Body of pancreas (tissue), 4 donors: ENCODE measurements at regions not wholly inside any gene's neighbourhood (a gene's known extent, or its start where the extent isn't known, plus 50 kb on each side); places are given as distances from the start of the nearest gene placed in this dataset.

Source experiments
- ATAC-seq: fragments of 150-250 bp; one replicate; pipeline ENCODE4 v1.9.1; 2016
- DNase-seq, 4 donors: peaks; one replicate each; pipeline ENCODE4 v3.0.0-alpha.2; 2019
- H3K27ac ChIP-seq, 4 donors: fragments of 200-600 bp; sonication (generic); 1 replicate in 3 of 4; 2 replicates in 1 of 4; pipeline versions ENCODE4 v1.5.1 to v1.6.1; 2016 to 2019; ENCODE audit warnings: mild to moderate bottlenecking in 1 of 4, mixed read lengths in 1 of 4, moderate library complexity in 1 of 4
- H3K27me3 ChIP-seq, 2 donors: fragments of 200-600 bp; sonication (generic); one replicate each; pipeline ENCODE4 v1.6.0; 2016; ENCODE audit warnings: mild to moderate bottlenecking in 1 of 2
- H3K36me3 ChIP-seq, 2 donors: fragments of 200-600 bp; sonication (generic); replicated peaks in 1 of 2; 2 replicates each; pipeline ENCODE4 v1.5.1; 2016; ENCODE audit warnings: low read depth in 2 of 2; ENCODE audit not compliant: insufficient read depth in 1 of 2
- H3K4me1 ChIP-seq: fragments of 200-600 bp; sonication (generic); one replicate; pipeline ENCODE4 v1.6.0; 2016
- H3K4me3 ChIP-seq, 2 donors: fragments of 200-600 bp; sonication (generic); 1 replicate in 1 of 2; 2 replicates in 1 of 2; pipeline ENCODE4 v1.5.1; 2016 to 2019
- H3K9me3 ChIP-seq, 3 donors: fragments of 200-600 bp; sonication (generic); 1 replicate in 2 of 3; 2 replicates in 1 of 3; pipeline ENCODE4 v1.5.1; 2016
- POLR2A ChIP-seq, 3 donors: fragments of 450-650 bp; IDR thresholded peaks; one replicate each; pipeline ENCODE4 v1.6.1; 2016; ENCODE audit warnings: antibody characterized with exemption in 3 of 3, mild to moderate bottlenecking in 2 of 3
- WGBS, 2 donors: methylation state at CpG; one replicate each; pipeline ENCODE4 v1.1.5; 2017; 5-methylcytosine and 5-hydroxymethylcytosine counted together
- intact Hi-C: fragments of 100-400 bp; cut with DNase I; formaldehyde crosslinking; loops from one replicate; pipeline ENCODE4 v1.15.1; 2023
- TF ChIP-seq, protein P1 (sequence below), 7 experiments: fragments of 450-650 bp in 4 of 7; fragments of 200-600 bp in 3 of 7; sonication (generic) in 3 of 7; IDR thresholded peaks; one replicate each; pipeline ENCODE4 v1.5.1; 2016 to 2019; ENCODE audit warnings: antibody characterized with exemption in 7 of 7

- intact Hi-C loops, result no loop called here
- WGBS, 2 donors, result 24 to 28% methylated on average over 6 of the region's 6 CpGs
- Histone ChIP-seq H3K4me3 (no peak overlapping the region), H3K27ac (no peak overlapping the region), H3K36me3 (no peaks in the 10 kb centered on the region), H3K4me1 (no peaks in the 10 kb centered on the region), H3K27me3 (no peaks in the 10 kb centered on the region), H3K9me3 (no peaks in the 10 kb centered on the region)
- DNase-seq, result peak in 2 of 4 donors; percentile 6 to 16
- peak; percentile 79 for ATAC-seq
- no peak for TF ChIP-seq POLR2A (IDR thresholded peaks at IDR 0.05)
- TF ChIP-seq, protein P1, sequence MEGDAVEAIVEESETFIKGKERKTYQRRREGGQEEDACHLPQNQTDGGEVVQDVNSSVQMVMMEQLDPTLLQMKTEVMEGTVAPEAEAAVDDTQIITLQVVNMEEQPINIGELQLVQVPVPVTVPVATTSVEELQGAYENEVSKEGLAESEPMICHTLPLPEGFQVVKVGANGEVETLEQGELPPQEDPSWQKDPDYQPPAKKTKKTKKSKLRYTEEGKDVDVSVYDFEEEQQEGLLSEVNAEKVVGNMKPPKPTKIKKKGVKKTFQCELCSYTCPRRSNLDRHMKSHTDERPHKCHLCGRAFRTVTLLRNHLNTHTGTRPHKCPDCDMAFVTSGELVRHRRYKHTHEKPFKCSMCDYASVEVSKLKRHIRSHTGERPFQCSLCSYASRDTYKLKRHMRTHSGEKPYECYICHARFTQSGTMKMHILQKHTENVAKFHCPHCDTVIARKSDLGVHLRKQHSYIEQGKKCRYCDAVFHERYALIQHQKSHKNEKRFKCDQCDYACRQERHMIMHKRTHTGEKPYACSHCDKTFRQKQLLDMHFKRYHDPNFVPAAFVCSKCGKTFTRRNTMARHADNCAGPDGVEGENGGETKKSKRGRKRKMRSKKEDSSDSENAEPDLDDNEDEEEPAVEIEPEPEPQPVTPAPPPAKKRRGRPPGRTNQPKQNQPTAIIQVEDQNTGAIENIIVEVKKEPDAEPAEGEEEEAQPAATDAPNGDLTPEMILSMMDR (IDR thresholded peaks at IDR 0.05), result peak in 6 of 7 experiments; percentile 55 to 78 (median 66)
These were observed 923.4 kb downstream of the NCAM2 start for GRCh38 chr21:21921410-21922232.

GRCh38 chr21:21929226-21929625 is 931.0 kb downstream of the NCAM2 start:
- intact Hi-C loops, result no loop called here
- H3K36me3 ChIP-seq, result no peaks in the 10 kb centered on the region
- H3K9me3 ChIP-seq, result no peaks in the 10 kb centered on the region
- H3K27me3 ChIP-seq, result no peaks in the 10 kb centered on the region
- no peaks in the 10 kb centered on the region for H3K4me1 ChIP-seq
- ATAC-seq (no peak), DNase-seq (no peak)
- H3K27ac ChIP-seq, result no peak overlapping the region
- H3K4me3 ChIP-seq, result no peak overlapping the region
- no peak for TF ChIP-seq POLR2A (IDR thresholded peaks at IDR 0.05)
- TF ChIP-seq, protein P1 (IDR thresholded peaks at IDR 0.05), result no peak
- WGBS, 2 donors, result 45 to 55% methylated on average over 1 of the region's 1 CpG

GRCh38 chr21:21929789-21930188 is 931.6 kb downstream of the NCAM2 start:
- no peak for DNase-seq
- Histone ChIP-seq H3K9me3 (no peaks in the 10 kb centered on the region), H3K27me3 (no peaks in the 10 kb centered on the region), H3K4me1 (no peaks in the 10 kb centered on the region), H3K27ac (no peak overlapping the region), H3K4me3 (no peak overlapping the region), H3K36me3 (no peaks in the 10 kb centered on the region)
- TF ChIP-seq, protein P1 (IDR thresholded peaks at IDR 0.05), result no peak
- no peak for TF ChIP-seq POLR2A (IDR thresholded peaks at IDR 0.05)
- ATAC-seq, result no peak
- 62 to 66% methylated on average over 4 of the region's 4 CpGs for WGBS, 2 donors
- intact Hi-C loops, result no loop called here

DNA sequence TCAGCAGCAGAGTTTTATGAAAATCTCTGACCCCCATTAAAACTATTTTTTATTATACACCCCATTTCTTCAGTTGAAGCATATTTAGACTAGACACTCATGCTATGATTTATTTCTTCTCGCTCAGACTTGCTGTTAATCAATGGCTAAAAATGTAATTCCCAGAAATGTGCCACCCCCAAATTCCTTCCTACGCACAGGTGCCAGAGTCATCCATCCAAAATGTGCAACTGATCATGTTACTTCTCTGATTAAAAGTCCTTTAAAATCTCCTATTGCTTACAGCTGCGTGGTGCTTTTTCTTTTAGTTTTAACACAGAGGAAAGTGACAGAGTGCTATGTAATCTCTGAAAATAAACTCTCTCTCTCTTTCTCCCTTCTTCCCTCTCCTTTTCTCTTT is 954.4 kb downstream of the NCAM2 start:
- intact Hi-C loops, result no loop called here
- H3K9me3 ChIP-seq, result no peaks in the 10 kb centered on the region
- no peaks in the 10 kb centered on the region for H3K27me3 ChIP-seq
- TF ChIP-seq POLR2A (IDR thresholded peaks at IDR 0.05), result no peak
- TF ChIP-seq, protein P1 (IDR thresholded peaks at IDR 0.05), result no peak
- DNase-seq (no peak), ATAC-seq (no peak)
- no peaks in the 10 kb centered on the region for H3K4me1 ChIP-seq
- WGBS, 2 donors, result 50 to 70% methylated on average over 3 of the region's 3 CpGs
- H3K36me3 ChIP-seq, result no peaks in the 10 kb centered on the region
- no peak overlapping the region for H3K27ac ChIP-seq
- H3K4me3 ChIP-seq, result no peak overlapping the region

DNA sequence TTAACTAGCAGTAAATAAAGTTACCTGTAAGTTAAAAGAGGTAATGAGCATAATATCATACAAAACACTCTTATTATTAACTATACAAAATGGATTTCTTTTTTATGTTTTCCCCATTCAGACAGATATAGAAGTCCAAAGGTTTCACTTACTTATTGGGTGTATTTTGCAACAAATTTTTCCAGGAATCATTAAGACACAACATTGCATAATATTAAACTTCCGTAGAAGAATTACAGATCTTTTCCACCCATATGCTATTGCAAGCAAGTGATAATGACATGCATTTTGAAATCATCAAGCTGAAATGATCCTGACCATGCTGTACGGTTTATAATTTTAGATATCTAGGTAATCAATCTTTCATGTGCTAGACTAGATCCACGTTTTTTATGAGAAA is 957.0 kb downstream of the NCAM2 start:
- H3K9me3 ChIP-seq, result no peaks in the 10 kb centered on the region
- DNase-seq (no peak), ATAC-seq (no peak)
- no peak overlapping the region for H3K27ac ChIP-seq
- TF ChIP-seq, protein P1 (IDR thresholded peaks at IDR 0.05), result no peak
- no peak for TF ChIP-seq POLR2A (IDR thresholded peaks at IDR 0.05)
- intact Hi-C loops, result no loop called here
- H3K27me3 ChIP-seq, result no peaks in the 10 kb centered on the region
- no peak overlapping the region for H3K4me3 ChIP-seq
- H3K4me1 ChIP-seq, result no peaks in the 10 kb centered on the region
- 34 to 44% methylated on average over 3 of the region's 3 CpGs for WGBS, 2 donors
- no peaks in the 10 kb centered on the region for H3K36me3 ChIP-seq
